Fibroblast of villous mesenchyme (primary cell): ENCODE measurements at regions not wholly inside any gene's neighbourhood (a gene's known extent, or its start where the extent isn't known, plus 50 kb on each side); places are given as distances from the start of the nearest gene placed in this dataset.

ENCODE experiments used
- DNase-seq: peaks from one replicate; pipeline ENCODE4 v3.0.0-alpha.2; 2010; ENCODE audit warnings: low read depth
- H3K4me3 ChIP-seq: 2 replicates; pipeline ENCODE4 v1.5.1; 2011; ENCODE audit warnings: low read depth, mild to moderate bottlenecking, low read length
- TF ChIP-seq, protein P1 (sequence below): IDR thresholded peaks from 2 replicates; pipeline ENCODE4 v1.5.1; 2012; ENCODE audit warnings: low read depth, mild to moderate bottlenecking, low read length; ENCODE audit not compliant: insufficient read depth

DNA sequence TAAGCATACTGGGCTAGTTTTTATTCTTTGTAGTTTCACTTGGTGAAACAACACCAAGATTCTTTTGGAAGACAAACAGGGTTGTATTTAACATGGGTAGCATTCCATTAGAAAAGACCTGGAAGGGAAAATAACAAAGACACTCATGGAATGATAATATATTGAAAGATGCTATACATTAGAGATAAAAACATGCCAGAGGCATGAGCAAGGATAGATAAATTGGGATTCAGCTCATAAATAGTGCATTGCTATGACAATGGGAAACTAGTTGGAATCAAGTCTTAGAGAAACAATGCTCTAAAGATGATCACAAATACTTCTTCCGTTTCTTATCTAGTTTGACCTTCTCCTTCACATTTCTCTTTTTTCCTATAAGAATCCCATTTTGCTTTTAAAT, 677.4 kb downstream of the ZNF385D start:
- no peak for DNase-seq
- TF ChIP-seq, protein P1, sequence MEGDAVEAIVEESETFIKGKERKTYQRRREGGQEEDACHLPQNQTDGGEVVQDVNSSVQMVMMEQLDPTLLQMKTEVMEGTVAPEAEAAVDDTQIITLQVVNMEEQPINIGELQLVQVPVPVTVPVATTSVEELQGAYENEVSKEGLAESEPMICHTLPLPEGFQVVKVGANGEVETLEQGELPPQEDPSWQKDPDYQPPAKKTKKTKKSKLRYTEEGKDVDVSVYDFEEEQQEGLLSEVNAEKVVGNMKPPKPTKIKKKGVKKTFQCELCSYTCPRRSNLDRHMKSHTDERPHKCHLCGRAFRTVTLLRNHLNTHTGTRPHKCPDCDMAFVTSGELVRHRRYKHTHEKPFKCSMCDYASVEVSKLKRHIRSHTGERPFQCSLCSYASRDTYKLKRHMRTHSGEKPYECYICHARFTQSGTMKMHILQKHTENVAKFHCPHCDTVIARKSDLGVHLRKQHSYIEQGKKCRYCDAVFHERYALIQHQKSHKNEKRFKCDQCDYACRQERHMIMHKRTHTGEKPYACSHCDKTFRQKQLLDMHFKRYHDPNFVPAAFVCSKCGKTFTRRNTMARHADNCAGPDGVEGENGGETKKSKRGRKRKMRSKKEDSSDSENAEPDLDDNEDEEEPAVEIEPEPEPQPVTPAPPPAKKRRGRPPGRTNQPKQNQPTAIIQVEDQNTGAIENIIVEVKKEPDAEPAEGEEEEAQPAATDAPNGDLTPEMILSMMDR, result no peak
- H3K4me3 ChIP-seq, result no peak overlapping the region

DNA sequence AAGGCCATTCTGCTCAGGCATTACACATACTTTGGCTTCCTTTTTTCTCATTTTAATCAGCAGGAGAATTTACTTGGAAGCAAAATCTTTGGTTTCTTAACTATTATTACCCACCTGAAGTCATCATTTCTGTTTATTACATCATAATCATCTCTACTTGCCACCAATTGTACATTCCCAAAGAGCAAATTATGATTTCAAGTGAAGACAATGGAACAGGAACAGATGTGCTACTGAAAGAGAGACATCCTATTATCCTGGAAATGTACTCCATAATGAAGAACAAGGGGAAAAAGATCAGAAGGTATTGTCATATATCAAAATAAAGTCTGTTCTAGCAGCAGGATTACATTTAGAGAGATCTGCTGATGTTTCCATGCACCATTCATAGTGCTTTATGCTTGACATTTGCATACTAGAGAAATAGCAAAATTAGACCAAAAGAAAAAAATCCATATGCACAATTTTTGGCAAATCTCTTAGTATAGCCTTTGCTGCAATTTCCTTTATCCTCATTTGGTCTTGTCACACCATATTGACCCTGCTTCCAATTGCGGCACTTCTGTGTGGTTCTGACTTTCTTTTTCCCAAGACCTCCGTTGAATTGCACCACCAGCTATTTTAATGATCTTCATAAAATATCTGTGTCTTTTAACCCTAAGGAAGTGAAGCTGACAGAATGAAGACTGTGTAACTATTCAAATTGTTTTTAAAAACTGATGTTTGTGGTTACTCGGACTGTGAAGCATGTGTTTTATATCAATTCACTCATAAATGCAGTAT, 683.8 kb downstream of the ZNF385D start:
- TF ChIP-seq, protein P1, result no peak
- peak; percentile 66 for DNase-seq
- H3K4me3 ChIP-seq, result no peak overlapping the region

DNA sequence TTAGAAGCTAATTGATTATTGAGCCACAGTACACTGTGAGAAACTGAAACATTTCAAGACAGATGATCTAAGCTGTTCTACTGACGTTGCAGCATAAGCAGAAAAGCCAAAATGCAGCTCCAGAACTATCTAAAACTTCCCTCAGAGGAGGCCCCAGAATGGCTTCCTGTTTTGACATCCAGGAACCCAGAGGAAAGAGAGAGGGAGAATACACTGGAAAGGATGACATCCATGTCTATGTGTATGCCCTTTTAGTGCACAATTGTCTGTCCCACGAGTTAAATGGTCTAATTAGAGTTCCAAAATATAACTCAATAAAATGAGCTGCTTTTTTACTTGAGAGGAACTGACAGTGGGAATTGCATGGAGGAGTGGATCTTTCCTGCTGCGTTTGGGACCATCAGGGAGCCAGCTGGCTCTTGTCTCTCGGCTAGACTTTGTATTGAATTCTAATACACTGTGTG, 688.1 kb downstream of the ZNF385D start:
- TF ChIP-seq, protein P1, result no peak
- no peak overlapping the region for H3K4me3 ChIP-seq
- DNase-seq, result peak; percentile 42

DNA sequence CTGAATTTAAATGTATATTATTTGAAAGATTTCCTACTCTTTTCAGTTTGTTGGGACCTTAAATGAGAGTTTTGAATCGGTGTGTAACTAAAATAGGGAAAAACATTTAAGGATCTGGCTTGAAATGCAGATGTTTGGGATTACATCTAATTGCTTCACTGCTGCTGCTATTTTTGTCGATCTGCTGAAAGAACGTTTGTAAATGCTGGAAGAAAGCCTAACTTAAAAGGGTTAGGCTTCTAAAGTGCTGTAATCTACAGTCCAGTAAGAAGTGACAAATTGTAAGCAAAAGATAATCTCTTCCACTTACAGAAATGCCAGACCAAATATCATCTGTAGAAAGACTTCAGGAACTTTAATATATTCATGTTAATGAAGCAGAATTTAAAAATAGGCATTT, 691.6 kb downstream of the ZNF385D start:
- peak; percentile 17 for DNase-seq
- H3K4me3 ChIP-seq, result no peak overlapping the region
- TF ChIP-seq, protein P1, result no peak

DNA sequence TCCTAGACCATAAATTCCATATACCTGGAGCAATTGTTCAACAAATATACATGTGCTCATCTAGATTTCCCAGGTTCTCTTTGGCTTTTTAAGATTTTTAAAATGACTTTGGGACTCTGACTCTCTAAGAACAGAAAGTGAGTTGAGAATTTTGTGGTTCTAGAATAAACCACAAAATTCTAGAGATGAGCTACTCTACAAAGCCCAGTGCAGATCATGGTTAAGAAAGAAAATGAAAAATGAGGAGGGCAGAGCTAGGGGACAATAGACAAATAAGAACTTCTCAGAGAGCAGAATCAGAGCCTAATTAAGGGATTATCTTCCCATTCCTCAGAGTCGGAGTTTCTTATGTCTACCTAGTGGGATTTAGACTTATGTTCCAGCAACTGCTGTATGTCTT, 694.7 kb downstream of the ZNF385D start:
- TF ChIP-seq, protein P1, result no peak
- no peak for DNase-seq
- H3K4me3 ChIP-seq, result no peak overlapping the region

DNA sequence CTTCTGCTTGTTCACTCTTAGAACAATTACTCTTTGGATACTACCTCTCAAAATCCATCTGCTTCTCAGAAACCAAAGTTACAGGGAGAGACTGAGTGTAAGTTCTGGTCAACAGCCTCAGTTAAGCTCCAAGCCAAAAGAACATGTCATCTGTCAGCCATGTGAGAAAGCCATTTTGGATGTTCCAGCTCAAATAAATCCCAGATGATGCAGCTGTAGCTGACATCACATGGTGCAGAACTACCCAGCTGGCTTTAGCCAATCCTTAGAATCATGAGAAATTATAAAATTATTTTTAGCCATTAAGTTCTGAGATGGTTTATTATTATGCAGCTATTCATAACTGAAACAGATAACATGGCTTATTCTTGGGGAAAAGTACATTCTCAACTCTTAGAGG, 696.0 kb downstream of the ZNF385D start:
- DNase-seq, result no peak
- H3K4me3 ChIP-seq, result no peak overlapping the region
- TF ChIP-seq, protein P1, result no peak

DNA sequence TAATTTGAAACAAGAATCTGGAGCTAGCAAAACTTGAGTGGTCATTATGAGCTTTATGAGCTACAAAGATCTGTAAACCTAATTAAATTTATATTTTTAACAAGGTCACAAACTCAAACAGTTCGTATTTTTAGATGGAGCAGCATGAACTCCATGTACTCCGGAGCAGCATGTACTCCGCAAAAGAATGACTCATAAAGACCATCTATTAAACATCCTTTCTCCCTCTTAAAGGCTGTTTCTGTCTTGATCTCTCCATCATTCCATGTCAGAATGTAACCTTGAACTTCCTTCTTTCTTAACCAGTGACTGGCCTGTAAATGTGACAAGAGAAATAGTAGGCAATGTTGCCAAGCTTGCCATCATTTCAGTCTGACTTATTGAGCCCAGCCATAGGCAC, 696.9 kb downstream of the ZNF385D start:
- DNase-seq, result no peak
- H3K4me3 ChIP-seq, result no peak overlapping the region
- TF ChIP-seq, protein P1, result no peak
